Astrocyte of the spinal cord (primary cell): ENCODE measurements at regions not wholly inside any gene's neighbourhood (a gene's known extent, or its start where the extent isn't known, plus 50 kb on each side); places are given as distances from the start of the nearest gene placed in this dataset.

Source experiments
- DNase-seq: peaks from one replicate; pipeline ENCODE4 v3.0.0; 2011; ENCODE audit warnings: low read depth, low spot score
- H3K4me3 ChIP-seq: 2 replicates; pipeline ENCODE4 v1.5.1; 2011; ENCODE audit warnings: low read depth, mild to moderate bottlenecking, low read length, moderate library complexity
- in situ Hi-C: cut with HindIII; loops from 2 replicates; pipeline ENCODE4 v1.10.0; 2017; ENCODE audit warnings: low sequenced_read_pairs
- TF ChIP-seq, protein P1 (sequence below): IDR thresholded peaks from 2 replicates; pipeline ENCODE4 v1.5.1; 2012; ENCODE audit warnings: low read depth, mild to moderate bottlenecking, low read length, inconsistent platforms

DNA sequence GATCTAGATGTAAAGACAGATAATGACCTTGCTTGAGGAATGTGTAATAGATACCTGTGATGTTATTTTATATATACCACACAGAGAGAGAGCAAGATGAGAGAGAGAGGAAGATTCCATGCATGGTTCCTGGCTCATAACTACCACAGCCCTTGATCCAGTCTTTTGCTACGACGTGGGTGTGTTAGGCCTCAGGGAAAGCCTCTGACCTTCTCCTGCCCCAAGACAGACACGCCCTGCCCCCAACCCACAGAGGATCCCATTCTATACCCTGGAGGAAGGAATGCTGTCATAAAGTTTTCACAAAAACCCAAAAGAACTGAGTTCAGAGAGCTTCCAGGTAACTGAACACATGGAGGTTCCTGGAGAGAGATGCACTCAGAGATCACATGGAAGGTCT, 193.1 kb downstream of the ZEB2 start:
- in situ Hi-C loops = no loop called here
- DNase-seq = no peak
- no peak overlapping the region for H3K4me3 ChIP-seq
- TF ChIP-seq, protein P1, sequence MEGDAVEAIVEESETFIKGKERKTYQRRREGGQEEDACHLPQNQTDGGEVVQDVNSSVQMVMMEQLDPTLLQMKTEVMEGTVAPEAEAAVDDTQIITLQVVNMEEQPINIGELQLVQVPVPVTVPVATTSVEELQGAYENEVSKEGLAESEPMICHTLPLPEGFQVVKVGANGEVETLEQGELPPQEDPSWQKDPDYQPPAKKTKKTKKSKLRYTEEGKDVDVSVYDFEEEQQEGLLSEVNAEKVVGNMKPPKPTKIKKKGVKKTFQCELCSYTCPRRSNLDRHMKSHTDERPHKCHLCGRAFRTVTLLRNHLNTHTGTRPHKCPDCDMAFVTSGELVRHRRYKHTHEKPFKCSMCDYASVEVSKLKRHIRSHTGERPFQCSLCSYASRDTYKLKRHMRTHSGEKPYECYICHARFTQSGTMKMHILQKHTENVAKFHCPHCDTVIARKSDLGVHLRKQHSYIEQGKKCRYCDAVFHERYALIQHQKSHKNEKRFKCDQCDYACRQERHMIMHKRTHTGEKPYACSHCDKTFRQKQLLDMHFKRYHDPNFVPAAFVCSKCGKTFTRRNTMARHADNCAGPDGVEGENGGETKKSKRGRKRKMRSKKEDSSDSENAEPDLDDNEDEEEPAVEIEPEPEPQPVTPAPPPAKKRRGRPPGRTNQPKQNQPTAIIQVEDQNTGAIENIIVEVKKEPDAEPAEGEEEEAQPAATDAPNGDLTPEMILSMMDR = no peak

DNA sequence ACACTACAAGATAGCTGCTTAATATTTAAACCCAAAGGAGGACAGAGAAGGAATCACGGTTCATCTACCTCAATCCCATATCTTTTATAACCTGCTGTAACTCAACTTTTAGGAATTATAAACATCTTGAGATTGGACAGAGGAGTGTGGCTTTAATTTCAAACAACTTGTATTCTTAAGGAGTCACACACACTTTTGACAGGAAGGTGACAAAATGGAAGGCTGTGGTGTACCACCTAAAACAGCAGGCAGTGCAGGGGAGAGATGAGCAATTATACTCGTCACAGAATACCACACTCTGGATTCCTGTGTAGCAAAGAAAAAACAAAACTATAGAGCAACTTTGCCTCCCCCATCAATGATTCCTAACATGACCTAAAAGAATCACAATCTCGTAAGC, 194.8 kb downstream of the ZEB2 start:
- no peak overlapping the region for H3K4me3 ChIP-seq
- peak; percentile 49 for DNase-seq
- TF ChIP-seq, protein P1 = no peak
- in situ Hi-C loops = no loop called here

DNA sequence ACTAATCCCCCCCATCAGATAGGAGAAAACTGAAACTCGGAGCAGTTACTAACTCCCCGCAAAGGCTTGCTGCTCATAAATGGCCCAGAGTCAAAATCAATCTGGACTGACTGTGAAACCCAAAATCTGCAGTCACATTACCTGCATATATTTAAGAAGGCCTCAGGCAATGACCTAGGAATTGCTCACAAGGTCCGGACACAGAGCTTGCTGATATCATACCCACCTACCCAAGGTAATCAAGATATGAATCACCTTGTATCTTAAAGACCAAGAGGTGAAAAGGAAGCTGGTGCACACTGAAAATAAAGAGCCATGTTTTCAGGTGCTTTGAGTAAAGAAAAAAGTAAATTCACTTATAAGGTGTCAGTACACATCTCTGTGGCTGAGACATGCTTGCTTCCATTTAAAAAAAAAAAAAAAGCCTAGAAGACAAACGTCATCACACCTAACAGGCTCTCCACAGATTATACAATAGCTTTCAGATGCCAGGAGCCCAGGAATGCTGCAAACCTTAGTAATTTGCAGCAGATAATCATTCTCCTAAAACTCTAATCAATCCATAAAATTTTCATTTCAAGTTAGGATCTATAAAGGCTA, 195.4 kb downstream of the ZEB2 start:
- TF ChIP-seq, protein P1 = no peak
- in situ Hi-C loops = no loop called here
- no peak overlapping the region for H3K4me3 ChIP-seq
- DNase-seq = no peak

DNA sequence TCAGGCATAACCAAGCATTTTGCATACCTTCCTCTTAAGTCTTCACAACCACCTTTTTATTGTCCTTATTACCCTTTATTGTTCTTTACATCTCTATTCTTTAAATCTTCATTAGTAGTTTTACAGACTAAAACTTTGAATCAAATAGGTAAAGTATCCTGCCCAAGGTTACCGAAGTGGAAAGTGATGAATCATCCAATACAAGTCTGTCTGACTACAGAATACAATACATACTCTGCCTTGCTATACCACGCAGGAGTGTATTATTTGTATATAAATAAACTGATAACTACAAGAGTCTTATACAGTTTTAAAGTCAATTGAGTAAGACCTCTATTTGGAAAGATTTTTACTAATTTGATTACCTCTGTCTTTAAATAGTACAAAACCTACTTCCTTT, 196.0 kb downstream of the ZEB2 start:
- TF ChIP-seq, protein P1 = no peak
- in situ Hi-C loops = no loop called here
- no peak overlapping the region for H3K4me3 ChIP-seq
- no peak for DNase-seq

DNA sequence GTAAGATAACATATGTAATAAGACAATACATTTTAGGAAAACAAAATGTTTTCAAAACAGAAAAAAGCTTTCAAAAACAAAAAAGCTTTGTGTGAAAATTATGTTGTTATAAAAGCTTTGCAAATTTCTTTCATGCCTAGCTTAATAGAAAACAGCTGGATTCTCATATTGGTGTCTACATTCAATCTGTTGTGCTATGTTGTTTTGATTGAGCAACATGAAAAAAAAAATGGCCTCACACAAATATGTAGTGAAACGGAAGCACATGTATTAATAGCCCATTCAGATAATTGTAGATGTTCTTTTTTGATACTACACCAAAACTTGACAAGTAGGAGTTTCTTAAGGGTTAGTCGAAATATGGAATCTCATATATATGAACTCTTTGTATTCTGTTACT, 197.5 kb downstream of the ZEB2 start:
- in situ Hi-C loops = no loop called here
- DNase-seq = no peak

DNA sequence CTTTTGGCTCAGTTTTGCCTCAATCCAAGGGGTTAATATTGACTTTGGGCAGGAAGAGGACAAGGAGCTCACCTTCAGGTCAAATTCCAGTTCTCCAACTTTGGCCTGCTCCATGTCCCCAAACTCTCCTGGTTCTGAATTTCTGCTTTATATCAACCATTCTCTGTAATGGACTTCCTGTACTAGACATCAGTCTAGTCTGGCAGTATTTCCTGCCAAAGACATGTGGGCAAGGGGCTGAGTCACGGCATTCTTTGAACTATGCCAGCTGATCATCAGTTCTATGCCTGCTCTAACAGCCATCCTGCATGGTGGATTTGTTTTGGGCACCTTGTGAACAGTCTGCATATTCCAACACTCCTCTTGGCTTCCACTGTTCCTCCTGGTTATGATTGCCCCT, 199.4 kb downstream of the ZEB2 start:
- peak; percentile 60 for DNase-seq
- in situ Hi-C loops = no loop called here

More for the DNA sequence above, 197.5 kb downstream of the ZEB2 start:
- TF ChIP-seq, protein P1 = no peak
- no peak overlapping the region for H3K4me3 ChIP-seq

More for the DNA sequence above, 199.4 kb downstream of the ZEB2 start:
- no peak overlapping the region for H3K4me3 ChIP-seq
- TF ChIP-seq, protein P1 = no peak
